ENCODE measurements at regions not wholly inside any gene's neighbourhood (a gene's known extent, or its start where the extent isn't known, plus 50 kb on each side); places are given as distances from the start of the nearest gene placed in this dataset.

DNA sequence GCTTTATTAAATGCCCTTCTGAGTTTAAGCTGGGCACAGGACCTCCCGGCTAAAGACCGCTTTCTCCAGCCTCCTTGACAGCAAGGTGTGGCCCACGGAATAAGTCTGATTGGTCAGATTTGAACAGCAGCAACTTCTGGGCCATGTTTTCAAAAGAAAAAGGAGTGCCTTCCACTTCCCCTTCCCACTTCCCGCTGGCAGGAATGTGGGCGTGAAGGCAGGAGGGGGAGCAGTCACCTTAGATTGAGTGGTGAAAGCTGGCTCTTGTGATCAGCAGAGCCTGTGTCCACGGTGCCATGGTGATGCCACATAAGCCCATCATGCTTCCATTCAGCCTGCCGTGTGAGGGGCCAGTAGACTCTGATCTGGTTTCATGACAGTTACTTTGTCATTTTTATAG lies 136.6 kb upstream of the GLI2 start:
- TF ChIP-seq RAD21 (IDR thresholded peaks at IDR 0.05; ENCODE audit: low read depth) (no peak), ZBTB7A (IDR thresholded peaks at IDR 0.05; ENCODE audit: low read depth) (no peak), NFIC (IDR thresholded peaks at IDR 0.05) (no peak)
